HG03521 (cell line): ENCODE measurements at regions not wholly inside any gene's neighbourhood (a gene's known extent, or its start where the extent isn't known, plus 50 kb on each side); places are given as distances from the start of the nearest gene placed in this dataset.
A peak's percentile ranks its signal among the peaks of the same experiment; 100 is the strongest.
"Not testable (repeated sequence)": the region's sequence is repeated elsewhere in the genome, so short reads cannot be mapped to it uniquely, and the experiment has no call there.

Experiments
- ATAC-seq: cut with Tn5 transposase; IDR thresholded peaks from one replicate; pipeline ENCODE4 v1.9.1; 2021; ENCODE audit warnings: mild to moderate bottlenecking, moderate library complexity; ENCODE audit not compliant: unreplicated experiment

DNA sequence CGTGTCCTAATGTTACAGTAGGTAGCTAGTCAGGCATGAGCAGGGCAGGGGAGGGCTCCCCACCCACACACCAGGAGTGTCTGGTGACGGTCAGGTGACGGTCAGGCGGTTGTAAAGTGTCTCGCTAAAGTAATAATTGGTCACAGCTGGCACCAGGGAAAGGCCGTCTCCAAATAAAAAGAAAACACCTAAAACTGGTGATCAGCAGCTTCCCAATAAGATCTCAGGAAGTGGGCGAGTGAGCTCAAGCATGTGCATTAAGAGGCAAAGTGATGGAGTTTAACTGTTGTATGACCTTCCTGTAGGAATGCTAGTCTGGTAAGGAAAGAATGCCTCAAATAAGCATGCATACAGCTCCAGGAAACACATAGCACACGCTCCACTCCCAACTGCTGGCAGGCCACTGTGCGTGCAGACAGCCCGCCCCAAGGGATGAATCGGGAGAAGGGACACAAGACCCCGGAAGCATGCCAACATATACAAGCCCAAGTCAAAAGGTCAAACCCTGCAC lies 177.1 kb downstream of the RNF144A start:
- no peak for ATAC-seq

DNA sequence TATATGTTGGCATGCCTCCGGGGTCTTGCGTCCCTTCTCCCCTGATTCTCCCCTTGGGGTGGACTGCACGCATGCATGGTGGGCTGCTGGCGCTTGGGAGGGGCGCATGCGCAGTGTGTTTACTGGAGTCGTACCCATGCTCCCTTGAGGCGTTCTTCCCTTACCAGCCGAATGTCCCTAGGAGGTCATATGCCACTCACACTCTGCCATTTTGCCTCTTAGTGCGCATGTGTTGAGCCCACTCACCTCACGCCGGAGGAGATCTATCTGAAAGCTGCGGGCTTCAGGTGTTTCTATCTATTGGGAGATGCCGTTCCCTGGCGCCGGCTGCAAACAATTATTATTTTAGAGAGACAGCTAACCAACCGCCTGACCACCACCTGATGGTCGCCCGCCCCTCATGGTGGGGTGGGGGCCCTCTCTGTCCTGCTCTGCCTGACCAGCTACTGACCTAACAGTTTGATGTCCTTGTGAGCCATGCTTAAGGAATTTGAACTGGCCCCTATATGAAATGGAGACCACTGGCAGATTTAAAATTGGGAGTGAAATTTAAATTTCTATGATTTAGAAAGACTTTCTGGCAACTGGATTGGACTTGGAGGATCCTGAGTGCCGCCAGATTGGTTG lies 179.6 kb downstream of the RNF144A start:
- no peak for ATAC-seq

DNA sequence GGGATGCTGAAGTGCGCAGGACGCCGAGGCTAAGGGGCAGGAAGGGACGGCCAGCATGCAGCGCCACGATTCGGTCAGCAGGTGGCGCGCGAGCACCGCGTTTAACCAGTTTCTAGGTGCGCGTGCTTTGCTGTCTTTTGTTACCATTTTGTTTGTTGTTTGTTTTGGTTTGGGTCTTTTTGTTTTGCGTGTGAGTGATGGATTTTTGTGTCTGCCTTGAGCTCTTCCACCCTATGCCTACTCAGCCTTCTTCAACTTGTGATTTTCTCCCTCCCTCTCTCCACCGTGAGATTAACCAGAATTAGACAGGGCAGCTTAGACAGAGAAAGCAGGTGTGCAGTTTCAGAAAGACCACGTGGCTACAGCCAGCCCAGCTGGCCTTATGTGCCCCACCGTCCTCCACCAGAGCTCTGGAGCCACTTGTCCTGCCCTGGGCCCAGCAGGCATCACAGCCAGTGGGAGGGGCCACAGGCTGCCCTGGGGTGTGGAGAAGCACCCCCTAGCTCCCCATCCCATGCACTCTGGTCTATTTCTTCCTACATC lies 180.2 kb downstream of the RNF144A start:
- peak; percentile 92 for ATAC-seq

DNA sequence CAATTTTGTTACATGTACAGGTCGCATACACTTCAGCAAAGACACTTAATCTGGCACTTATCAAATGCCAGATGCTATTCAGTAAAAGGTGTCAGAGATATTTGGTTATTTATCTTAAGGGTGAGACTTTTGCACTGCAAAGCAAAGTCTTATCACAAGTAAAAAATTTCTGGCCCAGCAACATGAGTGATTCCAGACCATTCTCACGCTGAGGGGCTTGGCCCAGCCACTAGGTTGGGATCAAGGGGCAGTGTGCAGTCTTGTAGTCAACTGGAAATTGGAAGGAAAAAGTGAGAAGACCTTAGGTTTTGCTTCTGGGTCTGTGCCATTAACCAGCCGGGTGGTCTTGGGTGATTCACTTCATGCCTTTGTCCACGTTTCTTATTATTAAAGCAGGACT lies 181.6 kb downstream of the RNF144A start:
- ATAC-seq = no peak

DNA sequence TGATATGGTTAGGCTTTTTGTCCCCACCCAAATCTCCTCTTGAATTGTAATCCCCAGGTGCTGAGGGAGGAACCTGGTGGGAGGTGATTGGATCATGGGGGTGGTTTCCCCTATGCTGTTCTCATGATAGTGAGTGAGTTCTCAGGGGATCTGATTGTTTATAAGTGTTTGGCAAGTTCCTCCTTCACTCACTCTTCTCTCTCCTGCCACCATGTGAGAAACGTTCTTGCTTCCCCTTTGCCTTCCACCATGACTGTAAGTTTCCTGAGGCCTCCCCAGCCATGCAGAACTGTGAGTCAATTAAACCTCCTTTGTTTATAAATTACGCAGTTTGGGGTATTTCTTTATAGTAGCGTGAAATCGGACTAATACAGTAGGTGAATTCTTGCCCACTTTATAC lies 182.5 kb downstream of the RNF144A start:
- ATAC-seq = not testable (repeated sequence)

DNA sequence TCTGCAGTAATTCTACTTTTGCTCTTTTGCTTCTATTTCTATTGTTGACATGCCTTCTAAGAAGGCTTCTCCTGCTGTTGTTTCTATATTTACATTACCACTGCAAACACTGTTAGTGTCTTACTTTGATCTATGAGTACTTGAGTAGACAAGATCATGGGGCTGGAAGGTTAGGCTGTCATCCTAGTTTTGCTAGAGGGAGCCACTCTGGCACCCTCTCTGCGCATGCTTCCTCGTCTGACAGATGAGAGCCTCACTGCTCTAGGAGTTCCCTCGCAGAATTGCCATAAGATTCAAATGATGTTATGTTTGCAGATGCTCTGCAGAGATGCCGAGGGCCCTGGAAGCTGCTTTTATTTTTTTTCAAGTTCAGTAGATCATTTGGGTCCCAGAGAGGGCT lies 185.6 kb downstream of the RNF144A start:
- ATAC-seq = no peak

DNA sequence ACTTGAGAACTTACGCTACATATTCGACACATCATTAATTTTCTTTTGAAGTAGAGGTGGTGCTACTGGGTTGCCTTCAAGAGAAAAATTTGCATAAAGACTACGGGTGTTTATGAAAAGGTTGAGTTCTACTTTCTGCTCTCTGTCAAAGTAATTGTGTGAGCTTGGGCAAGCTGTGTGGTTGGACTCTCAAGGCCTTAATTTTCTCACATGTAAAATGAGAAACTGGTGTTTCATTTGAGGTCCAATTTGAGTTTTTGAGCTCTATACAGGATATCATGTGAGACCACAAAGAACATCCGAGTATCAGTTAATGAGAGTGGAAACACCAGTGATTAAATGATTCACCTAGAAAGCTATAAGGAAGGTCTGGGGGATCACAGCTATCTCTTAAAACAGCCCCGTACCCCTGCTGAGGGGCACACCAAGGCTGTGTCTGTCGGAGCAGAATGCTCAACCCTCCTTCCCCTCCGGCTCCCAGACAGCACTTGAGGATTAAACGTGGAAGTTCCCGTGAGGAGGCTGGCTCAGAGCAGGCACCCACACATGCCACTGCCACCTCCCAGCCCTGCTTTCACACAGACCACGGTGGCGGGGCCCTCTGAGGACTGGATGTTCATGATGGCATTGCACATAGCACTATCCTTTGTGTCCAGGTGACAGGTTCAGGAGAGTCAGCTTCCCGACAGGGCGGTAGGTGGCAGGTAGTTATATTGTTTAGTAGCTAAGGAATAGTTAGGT lies 191.8 kb downstream of the RNF144A start:
- ATAC-seq = no peak

DNA sequence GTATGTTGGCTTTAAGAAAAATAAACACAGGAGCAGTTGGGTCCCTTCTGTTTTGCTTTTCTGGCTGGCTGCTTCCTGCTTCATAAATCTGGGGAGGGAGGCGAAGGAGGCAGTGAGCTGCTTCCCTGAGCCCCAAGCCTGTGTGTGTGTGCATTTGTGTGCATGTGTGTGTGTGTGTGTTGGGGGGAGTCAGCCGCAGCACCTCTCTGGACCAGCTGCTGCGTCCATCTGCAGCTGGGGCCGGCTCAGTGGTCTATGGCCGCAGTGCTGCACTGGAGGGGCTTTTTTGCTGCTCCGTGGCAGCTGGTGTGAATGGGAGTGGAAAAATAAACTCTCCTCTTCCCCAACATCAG lies 192.3 kb downstream of the RNF144A start:
- no peak for ATAC-seq

DNA sequence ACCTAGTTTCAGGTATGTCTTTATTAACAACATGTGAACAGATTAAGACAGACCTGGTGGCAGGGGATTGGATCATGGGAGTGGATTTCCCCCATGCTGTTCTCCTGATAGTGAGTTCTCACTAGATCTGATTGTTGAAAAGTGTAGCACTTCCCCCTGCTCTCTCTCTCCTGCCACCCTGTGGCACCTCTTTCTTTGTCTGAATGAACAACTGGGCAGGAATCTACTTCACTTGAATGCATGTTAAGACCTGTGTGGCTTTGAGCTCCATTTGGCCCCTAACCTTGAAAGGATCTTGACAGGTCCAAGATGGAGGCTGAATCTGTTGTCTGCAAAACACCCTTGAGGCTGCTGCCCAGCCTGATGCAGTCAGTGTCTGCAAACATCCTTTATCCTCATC lies 194.4 kb downstream of the RNF144A start:
- ATAC-seq = no peak

DNA sequence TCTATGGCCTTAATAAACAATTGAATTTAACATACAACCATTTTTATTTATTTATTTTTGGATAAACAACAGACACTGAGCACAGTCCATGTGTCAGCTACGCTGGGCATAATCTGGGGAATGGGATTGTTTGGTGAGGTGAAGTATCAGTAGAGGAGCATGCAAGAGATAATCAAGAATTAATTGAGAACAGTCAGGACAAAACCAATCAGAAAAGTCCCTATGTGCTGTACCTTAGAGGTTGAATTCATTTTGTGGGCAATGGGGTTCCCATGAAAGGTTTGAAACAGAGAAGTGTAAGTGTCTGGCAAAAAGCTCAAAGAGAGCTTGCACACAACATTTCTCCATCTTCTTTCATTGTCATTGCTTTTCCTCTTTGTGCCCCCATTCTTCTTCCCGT lies 198.2 kb downstream of the RNF144A start:
- ATAC-seq = no peak

DNA sequence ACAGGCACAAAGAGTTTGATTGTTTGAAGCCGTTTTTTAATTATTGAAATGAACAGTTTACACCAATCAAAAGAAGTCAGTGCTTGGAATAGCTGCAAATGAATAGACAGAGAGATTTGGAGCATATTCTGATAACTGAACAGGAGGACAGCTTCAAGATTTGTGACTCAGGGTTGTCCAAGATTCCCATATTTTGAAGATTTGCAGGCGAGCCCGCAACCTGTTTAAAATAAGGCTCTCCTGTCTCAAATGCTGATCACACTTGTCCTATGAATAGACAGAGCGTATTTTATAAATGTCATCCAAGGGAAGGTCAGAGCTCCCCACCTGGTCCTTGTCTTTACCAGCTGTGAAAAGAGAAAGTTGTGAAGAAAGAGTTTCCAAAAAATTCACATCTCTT lies 198.7 kb downstream of the RNF144A start:
- ATAC-seq = no peak

DNA sequence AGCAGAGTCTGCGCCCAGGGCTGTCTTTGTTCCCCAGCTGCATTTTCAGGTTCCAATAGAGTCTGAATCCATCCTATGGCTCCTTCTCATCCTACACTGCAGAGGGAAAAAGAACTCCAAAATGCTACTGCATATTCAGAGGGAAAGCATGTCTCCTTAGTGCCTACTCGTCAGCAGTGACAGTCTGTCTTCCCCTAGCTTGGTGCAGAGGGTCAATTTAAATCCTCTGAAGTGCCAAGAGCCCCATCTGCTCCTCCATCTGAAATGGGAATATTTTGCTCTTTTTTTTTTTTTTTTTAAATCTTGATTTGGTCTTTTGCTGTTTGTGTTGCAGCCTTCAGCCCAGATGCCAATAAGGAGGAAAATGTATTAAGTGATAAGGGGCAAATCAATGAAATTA lies 199.3 kb downstream of the RNF144A start:
- ATAC-seq = no peak

DNA sequence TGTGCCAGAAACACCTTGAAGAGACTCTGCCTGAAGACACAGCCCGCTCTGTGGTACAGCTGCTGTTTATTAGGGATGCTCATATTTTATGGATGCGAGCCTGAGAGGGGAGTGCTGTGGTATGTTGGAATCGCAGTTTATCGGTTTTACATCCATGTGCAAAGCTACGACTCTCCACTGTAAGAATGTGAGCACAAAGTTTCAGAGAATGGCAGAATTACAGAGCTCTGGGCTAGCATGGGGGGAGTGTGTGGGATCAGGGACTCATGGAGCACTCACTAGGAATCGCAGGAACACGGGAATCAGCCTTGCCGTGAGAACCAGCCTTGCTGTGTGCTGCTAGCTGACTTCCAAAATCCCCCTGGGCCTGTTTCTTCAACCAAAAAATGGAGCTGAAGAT lies 199.9 kb downstream of the RNF144A start:
- ATAC-seq = no peak

DNA sequence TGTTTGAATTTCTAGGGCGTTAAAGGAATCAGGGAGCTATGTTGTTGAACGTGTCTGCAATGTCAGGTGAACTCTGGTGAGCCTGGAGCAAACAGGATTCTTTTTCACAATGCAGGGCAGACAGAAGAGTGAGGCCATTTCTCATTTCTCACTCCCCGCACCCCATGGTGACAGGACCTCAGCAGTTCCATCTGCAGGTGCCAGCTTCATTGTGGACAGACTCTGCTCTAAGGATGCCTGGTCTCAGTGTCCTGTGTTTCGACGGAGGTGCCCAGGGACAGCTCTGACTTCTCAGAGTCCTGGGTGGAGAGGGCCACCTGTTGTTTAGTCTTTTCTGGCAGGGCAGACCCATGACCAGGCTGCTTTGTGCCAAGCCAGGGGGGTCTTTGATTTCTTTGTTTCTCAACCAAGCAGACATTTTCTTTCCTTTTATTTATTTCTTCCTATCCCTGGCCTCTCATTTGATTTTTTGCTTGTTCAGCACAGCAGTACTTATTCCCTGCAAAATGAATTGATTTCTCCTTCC lies 201.5 kb downstream of the RNF144A start:
- ATAC-seq = no peak

DNA sequence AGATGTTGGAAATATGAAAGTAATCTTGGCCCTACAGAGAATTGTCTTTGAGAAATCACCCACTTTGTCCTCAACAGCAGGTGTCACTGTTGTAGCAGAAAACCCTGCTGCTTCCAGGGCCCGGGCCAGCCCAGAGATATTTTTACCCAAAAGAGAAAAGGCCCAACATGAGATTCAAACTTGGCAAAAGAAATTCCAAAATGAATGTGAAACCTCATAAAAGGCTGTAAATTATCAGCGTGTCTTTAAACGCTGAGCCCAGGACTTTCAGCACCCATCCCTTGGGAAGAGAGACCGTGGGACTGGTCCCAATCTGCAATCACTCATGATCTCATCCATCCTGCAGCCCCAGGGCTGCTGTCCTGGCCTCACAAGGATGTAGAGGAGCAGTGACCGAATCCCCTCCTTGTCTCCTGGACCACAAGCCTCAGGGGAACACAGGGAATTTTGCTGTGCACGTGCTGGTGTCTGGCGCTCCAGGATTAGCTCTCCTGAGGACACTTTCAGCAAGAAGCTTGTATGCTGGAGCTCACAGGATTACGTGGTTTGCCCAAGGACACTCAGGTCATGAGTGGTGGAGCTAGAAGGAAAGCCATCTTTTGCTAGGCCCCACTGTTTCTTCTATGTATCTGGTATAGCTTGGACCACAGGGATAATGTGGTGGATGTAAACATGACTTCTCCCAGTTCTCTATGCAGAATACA lies 202.1 kb downstream of the RNF144A start:
- no peak for ATAC-seq

DNA sequence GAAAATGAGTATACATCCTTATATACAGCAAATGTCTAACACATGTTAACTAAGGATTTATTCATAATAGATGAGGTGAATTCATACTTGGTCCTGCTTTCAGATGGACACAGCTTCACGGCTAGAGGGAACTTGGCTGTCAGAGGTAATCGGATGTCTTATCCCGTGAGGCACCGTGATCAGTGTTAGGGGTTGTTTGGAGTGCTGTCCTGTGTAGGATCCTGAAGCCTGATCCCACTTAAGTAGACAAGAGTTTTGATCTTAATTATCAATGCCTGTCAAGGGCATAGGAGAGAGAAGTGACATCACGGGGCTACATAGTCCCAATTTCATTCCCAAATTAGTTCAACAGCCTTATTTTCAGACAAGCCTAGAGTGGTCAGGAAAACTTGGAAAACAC lies 204.6 kb downstream of the RNF144A start:
- no peak for ATAC-seq

DNA sequence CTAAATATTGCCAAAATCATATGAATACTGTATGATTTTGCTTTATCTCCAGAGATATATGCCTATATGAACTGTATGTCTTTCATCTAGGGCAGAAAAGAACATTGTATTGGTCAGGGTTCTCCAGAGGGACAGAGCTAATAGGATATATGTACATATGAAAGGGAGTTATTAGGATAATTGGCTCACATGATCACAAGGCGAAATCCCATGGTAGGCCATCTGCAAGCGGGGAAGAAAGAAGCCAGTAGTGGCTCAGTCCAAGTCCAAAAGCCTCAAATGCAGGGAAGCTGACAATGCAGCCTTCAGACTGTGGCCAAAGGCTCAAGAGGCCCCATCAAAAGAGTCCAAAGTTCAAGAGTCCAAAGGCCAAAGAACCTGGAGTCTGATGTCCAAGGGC lies 209.9 kb downstream of the RNF144A start:
- no peak for ATAC-seq

DNA sequence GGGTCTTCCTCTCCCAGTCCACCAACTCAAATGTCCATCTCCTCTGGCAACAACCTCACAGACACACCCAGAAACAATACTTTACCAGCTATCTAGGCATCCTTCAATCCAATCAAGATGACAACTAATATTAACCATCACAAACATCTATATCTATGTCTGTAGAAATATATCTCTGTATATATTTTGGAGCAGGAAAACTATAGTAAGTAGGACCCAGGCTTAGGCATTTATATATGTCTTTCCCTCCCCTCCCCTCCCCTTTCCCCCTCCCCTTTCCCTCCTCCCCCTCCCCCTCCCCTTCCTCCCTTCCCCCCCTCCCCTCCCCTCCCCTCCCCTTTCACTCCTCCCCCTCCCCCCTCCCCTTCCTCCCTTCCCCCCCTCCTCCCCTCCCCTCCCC lies 210.5 kb downstream of the RNF144A start:
- no peak for ATAC-seq

DNA sequence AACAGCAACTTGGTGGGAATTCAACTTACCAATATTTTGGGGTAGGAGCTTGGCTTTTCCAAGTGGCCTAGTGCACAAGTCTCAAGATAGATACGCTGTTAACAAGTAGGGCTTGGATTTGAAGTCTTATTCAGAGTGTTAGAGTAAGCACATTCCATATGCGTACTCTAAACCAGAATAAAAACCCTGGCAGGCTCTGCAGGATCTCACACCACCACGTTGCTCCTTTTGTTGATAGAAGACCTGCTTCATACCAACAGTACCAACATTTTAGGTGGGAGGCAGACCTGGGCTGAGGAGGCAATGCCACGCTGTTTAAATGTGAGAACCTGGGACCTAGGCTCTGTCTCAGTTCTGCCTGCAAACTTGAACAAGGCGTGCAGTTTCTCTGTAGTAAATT lies 214.0 kb downstream of the RNF144A start:
- no peak for ATAC-seq

DNA sequence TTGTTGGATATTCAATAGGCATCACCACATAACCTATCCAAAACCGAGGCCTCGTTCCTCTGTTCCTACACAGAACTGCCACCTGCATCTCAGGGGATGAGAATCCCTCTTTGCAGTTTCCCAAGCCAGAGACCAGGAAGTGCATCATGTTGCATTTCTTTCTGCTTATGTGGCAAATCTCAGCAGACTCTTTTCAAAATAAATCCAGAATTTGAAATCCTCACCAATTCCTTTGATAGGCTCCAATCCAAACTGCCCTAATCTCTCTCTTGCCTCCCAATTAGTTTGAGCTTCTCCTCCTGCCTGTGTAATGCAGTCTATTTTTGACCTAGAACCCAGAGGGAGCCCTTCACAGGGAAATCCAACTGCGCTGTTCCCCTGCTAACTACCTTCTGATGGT lies 215.5 kb downstream of the RNF144A start:
- no peak for ATAC-seq

DNA sequence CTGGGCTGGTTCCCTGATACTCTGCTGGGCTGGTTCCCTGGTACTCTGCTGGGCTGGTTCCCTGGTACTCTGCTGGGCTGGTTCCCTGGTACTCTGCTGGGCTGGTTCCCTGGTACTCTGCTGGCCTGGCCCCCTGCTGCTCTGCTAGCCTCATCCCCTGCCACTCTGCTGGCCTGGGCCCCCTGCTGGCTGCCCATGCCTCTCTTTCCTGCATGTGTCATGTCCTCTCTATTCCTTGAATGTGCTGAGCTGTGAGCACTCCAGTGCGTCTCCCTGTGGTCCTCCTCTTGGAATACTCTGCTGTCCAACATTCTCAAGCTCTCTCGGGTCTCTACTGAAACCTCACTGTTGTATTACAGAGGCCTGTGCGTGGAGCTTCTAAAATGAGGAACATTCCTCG lies 216.3 kb downstream of the RNF144A start:
- no peak for ATAC-seq

DNA sequence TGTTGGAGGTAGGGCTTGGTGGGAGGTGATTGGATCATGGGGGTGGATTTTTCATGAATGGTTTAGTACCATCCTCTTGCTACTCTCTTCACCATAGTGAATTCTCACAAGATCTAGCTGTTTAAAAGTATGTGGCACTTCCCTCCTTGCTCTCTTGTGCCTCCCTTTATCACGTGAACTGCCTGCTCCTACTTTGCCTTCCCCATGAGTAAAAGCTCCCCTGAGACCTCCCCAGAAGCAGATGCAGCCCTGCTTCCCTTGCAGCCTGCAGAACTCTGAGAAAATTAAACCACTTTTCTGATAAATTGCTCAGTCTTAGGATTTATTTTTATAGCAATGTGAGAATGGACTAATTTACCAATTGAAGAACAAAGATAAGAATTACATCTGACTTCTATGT lies 223.1 kb downstream of the RNF144A start:
- ATAC-seq = no peak
